ENCODE measurements at regions not wholly inside any gene's neighbourhood (a gene's known extent, or its start where the extent isn't known, plus 50 kb on each side); places are given as distances from the start of the nearest gene placed in this dataset.

DNA sequence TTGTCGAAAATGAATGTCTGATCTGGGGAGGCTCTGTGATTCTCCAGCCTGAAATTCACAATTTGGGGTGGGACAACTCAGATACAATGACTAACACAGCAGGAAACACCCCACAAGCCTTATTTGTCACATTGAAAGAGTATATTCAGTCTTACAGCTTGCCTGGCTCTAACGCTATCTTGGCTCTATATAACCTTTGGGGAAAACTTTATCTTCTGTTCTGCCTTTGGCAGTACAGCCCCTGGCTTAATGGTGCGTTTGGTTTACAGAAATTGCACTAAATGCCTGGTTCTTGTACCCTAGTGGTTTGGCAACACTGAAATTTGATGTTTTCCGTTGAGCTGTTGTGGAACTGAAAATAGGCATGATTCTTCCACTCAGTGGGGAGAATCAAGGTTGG, 178.1 kb upstream of the VEGFC start:
- no peak for TF ChIP-seq POLR2AphosphoS5 (IDR thresholded peaks at IDR 0.05; ENCODE audit: low read depth, low read length)
- TF ChIP-seq, protein P1, sequence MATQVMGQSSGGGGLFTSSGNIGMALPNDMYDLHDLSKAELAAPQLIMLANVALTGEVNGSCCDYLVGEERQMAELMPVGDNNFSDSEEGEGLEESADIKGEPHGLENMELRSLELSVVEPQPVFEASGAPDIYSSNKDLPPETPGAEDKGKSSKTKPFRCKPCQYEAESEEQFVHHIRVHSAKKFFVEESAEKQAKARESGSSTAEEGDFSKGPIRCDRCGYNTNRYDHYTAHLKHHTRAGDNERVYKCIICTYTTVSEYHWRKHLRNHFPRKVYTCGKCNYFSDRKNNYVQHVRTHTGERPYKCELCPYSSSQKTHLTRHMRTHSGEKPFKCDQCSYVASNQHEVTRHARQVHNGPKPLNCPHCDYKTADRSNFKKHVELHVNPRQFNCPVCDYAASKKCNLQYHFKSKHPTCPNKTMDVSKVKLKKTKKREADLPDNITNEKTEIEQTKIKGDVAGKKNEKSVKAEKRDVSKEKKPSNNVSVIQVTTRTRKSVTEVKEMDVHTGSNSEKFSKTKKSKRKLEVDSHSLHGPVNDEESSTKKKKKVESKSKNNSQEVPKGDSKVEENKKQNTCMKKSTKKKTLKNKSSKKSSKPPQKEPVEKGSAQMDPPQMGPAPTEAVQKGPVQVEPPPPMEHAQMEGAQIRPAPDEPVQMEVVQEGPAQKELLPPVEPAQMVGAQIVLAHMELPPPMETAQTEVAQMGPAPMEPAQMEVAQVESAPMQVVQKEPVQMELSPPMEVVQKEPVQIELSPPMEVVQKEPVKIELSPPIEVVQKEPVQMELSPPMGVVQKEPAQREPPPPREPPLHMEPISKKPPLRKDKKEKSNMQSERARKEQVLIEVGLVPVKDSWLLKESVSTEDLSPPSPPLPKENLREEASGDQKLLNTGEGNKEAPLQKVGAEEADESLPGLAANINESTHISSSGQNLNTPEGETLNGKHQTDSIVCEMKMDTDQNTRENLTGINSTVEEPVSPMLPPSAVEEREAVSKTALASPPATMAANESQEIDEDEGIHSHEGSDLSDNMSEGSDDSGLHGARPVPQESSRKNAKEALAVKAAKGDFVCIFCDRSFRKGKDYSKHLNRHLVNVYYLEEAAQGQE (IDR thresholded peaks at IDR 0.05; ENCODE audit: insufficient read depth in 1 of 2, low read depth in 2 of 2, low read length in 2 of 2): no peak

Data from PFSK-1 (cell line).